IMR-90 (cell line): ENCODE measurements at regions not wholly inside any gene's neighbourhood (a gene's known extent, or its start where the extent isn't known, plus 50 kb on each side); places are given as distances from the start of the nearest gene placed in this dataset.

Experiments
- ATAC-seq: fragments of 200-7000 bp; cut with Tn5 transposase; 2 replicates; pipeline ENCODE4 v1.9.1; 2020; ENCODE audit warnings: low read depth, mild to moderate bottlenecking, moderate library complexity
- BruUV-seq: library from RNA; stranded (reverse); fragments of 400-500 nt; replicated peaks from 2 replicates; lab custom pipeline; 2021; lab: Mats Ljungman, UMichigan
- CTCF ChIA-PET: fragments of 300-600 bp; formaldehyde crosslinking; extraction: SDS; loops from one replicate; lab custom pipeline; 2021; ENCODE audit warnings: antibody characterized with exemption; lab: Yijun Ruan, JAX
- POLR2A ChIA-PET: fragments of 300-600 bp; sonication (Branson Sonifier 250); formaldehyde crosslinking; loops from one replicate; lab custom pipeline; 2022; ENCODE audit warnings: antibody characterized with exemption; ENCODE audit not compliant: unreplicated experiment; lab: Charles Lee
- DNase-seq: peaks from one replicate; pipeline ENCODE4 v3.0.0; 2013
- H2AFZ ChIP-seq: replicated peaks from 2 replicates; pipeline ENCODE3; 2013; ENCODE audit warnings: low read length, mild to moderate bottlenecking; ENCODE audit not compliant: poor library complexity
- H2AK5ac ChIP-seq: 2 replicates; pipeline ENCODE4 v1.6.1; 2013; ENCODE audit warnings: low read depth, low read length, inconsistent platforms
- H2AK9ac ChIP-seq: replicated peaks from 2 replicates; pipeline ENCODE3; 2013; ENCODE audit warnings: mild to moderate bottlenecking, low read depth, low read length, moderate library complexity; ENCODE audit not compliant: poor library complexity
- H2BK120ac ChIP-seq: 2 replicates; pipeline ENCODE4 v1.6.1; 2013; ENCODE audit warnings: low read depth, low read length, inconsistent platforms
- H2BK15ac ChIP-seq: 3 replicates; pipeline ENCODE4 v1.6.1; 2013; ENCODE audit warnings: low read depth, low read length, inconsistent platforms
- H2BK20ac ChIP-seq: 2 replicates; pipeline ENCODE4 v1.6.1; 2013; ENCODE audit warnings: low read depth, mild to moderate bottlenecking, inconsistent platforms, low read length, moderate library complexity
- H2BK5ac ChIP-seq: 2 replicates; pipeline ENCODE4 v1.6.1; 2013; ENCODE audit warnings: mild to moderate bottlenecking, low read depth, low read length, inconsistent platforms; ENCODE audit not compliant: poor library complexity, severe bottlenecking
- H3K14ac ChIP-seq: replicated peaks from 2 replicates; pipeline ENCODE4 v1.6.1; 2013; ENCODE audit warnings: low read depth, low read length, inconsistent platforms
- H3K18ac ChIP-seq: 2 replicates; pipeline ENCODE4 v1.6.1; 2013; ENCODE audit warnings: low read depth, low read length, control low read depth
- H3K23ac ChIP-seq: 2 replicates; pipeline ENCODE4 v1.6.1; 2013; ENCODE audit warnings: low read depth, low read length, inconsistent platforms
- H3K27ac ChIP-seq: 2 replicates; pipeline ENCODE4 v1.5.1; 2013; ENCODE audit warnings: mild to moderate bottlenecking, control low read depth, low read length; ENCODE audit not compliant: insufficient read depth
- H3K27me3 ChIP-seq: 2 replicates; pipeline ENCODE4 v1.6.1; 2013; ENCODE audit warnings: low read length; ENCODE audit not compliant: control insufficient read depth, insufficient read depth
- H3K36me3 ChIP-seq: 2 replicates; pipeline ENCODE4 v1.6.1; 2013; ENCODE audit warnings: low read length, mixed read lengths; ENCODE audit not compliant: control insufficient read depth, insufficient read depth
- H3K4ac ChIP-seq: 2 replicates; pipeline ENCODE4 v1.6.1; 2013; ENCODE audit warnings: low read depth, low read length, inconsistent platforms
- H3K4me1 ChIP-seq: 2 replicates; pipeline ENCODE4 v1.6.1; 2013; ENCODE audit warnings: low read length, mixed read lengths; ENCODE audit not compliant: control insufficient read depth, insufficient read depth
- H3K4me2 ChIP-seq: 2 replicates; pipeline ENCODE4 v1.6.1; 2013; ENCODE audit warnings: low read depth, mild to moderate bottlenecking, control low read depth, low read length, moderate library complexity
- H3K4me3 ChIP-seq: 2 replicates; pipeline ENCODE4 v1.5.1; 2013; ENCODE audit warnings: low read depth, mild to moderate bottlenecking, control low read depth, low read length, moderate library complexity; ENCODE audit not compliant: insufficient read depth
- H3K56ac ChIP-seq: 2 replicates; pipeline ENCODE4 v1.6.1; 2013; ENCODE audit warnings: low read length, inconsistent platforms; ENCODE audit not compliant: insufficient read depth; ENCODE audit errors: extremely low read depth
- H3K79me1 ChIP-seq, 2 experiments: 2 replicates each; pipeline ENCODE4 v1.6.1; 2013; ENCODE audit warnings: low read length in 2 of 2, inconsistent platforms in 1 of 2, low read depth in 1 of 2
- H3K9ac ChIP-seq: 2 replicates; pipeline ENCODE4 v1.6.1; 2013; ENCODE audit warnings: low read depth, low read length, control low read depth
- H3K9me1 ChIP-seq: 2 replicates; pipeline ENCODE4 v1.6.1; 2013; ENCODE audit warnings: low read length, inconsistent platforms; ENCODE audit not compliant: insufficient read depth
- H3K9me3 ChIP-seq: 2 replicates; pipeline ENCODE4 v1.6.1; 2013; ENCODE audit warnings: low read length; ENCODE audit not compliant: control insufficient read depth, insufficient read depth
- H4K20me1 ChIP-seq: 2 replicates; pipeline ENCODE4 v1.6.1; 2013; ENCODE audit warnings: low read length, inconsistent platforms; ENCODE audit not compliant: insufficient read depth
- H4K5ac ChIP-seq: 2 replicates; pipeline ENCODE4 v1.6.1; 2013; ENCODE audit warnings: mild to moderate bottlenecking, low read depth, low read length, control low read depth
- H4K8ac ChIP-seq, 2 experiments: 2 replicates each; pipeline ENCODE4 v1.6.1; 2013; ENCODE audit warnings: low read depth in 2 of 2, low read length in 2 of 2, control low read depth in 1 of 2, inconsistent platforms in 1 of 2
- H4K91ac ChIP-seq: 2 replicates; pipeline ENCODE4 v1.6.1; 2013; ENCODE audit warnings: low read depth, low read length, inconsistent platforms; ENCODE audit not compliant: insufficient read depth
- CEBPB ChIP-seq: IDR thresholded peaks from 2 replicates; pipeline ENCODE4 v1.6.1; 2012; ENCODE audit warnings: low read depth, low read length, improper control_type of control experiment
- CTCF ChIP-seq: conservative IDR thresholded peaks from 2 replicates; pipeline ENCODE4 v1.5.1; 2012; ENCODE audit warnings: mild to moderate bottlenecking, low read depth, low read length, improper control_type of control experiment
- MXI1 ChIP-seq: IDR thresholded peaks from 2 replicates; pipeline ENCODE4 v1.6.1; 2012; ENCODE audit warnings: low read depth, mild to moderate bottlenecking, low read length, moderate library complexity, borderline replicate concordance
- WGBS, 2 experiments: methylation state at CpG; one replicate each; pipeline versions ENCODE4 v1.1.5 to v1.1.7; 2013; ENCODE audit warnings: missing lambda C conversion rate in 2 of 2; ENCODE audit not compliant: insufficient read length in 1 of 2; ENCODE audit errors: extremely low coverage in 2 of 2; 5-methylcytosine and 5-hydroxymethylcytosine counted together
- dilution Hi-C: fragments of 300-500 bp; cut with HindIII; formaldehyde crosslinking; loops from one replicate; pipeline ENCODE4 v1.14.3; 2018; ENCODE audit warnings: low sequenced_read_pairs; ENCODE audit not compliant: unreplicated experiment
- in situ Hi-C: fragments of 300-500 bp; cut with MboI; formaldehyde crosslinking; loops from 3 replicates; pipeline ENCODE4 v1.14.3; 2019; ENCODE audit warnings: low sequenced_read_pairs, inconsistent platforms, mixed read lengths
- intact Hi-C: fragments of 100-400 bp; cut with micrococcal nuclease; formaldehyde crosslinking; loops from 2 replicates; pipeline ENCODE4 v1.10.0; 2022

DNA sequence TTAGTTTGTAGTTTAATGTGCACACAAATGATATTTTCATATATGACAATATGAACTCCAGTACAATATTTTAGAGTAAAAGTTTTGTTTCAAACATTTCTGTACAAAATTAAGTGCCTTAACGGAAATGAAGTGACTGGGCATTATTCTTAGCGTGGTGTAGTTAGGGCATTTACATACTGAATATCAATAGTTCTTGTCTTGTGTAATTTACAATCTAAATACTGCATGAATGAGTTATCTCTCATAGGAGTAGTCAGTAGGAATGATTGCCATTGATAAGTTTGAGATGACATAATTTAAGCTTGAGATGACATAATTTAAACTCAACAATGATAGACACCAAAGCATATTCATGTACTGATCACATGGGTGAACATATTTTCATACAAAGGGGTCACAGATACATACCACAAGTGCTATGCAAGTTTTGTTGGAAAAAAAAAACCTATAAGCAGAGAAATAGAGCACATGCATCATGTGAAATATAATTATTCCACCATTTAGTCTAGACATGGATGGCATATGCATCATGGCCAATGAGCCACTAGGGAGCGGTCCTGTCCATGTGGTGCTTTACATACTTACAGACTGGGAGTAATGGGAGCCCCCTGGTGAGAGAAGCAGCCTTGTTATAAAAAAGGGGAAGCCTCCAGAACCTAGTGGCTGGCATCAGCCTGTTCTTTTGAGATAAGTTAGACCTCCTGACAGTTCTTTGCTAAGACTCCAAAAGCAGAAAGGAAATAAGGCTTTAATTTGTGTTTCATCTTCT is 1523.9 kb downstream of the MAT2B start:
- no peak overlapping the region for H4K5ac ChIP-seq
- no CpG with 5 or more reads among the region's 3 CpGs for WGBS, 2 experiments

More for the DNA sequence above, 1523.9 kb downstream of the MAT2B start:
- ChIA-PET CTCF (no interaction called here), POLR2A (no interaction called here)
- H3K4me1 ChIP-seq = no peaks in the 10 kb centered on the region
- H2BK15ac ChIP-seq = no peak overlapping the region
- intact Hi-C loops = no loop called here
- no peak overlapping the region for H2BK120ac ChIP-seq
- no peak overlapping the region for H3K56ac ChIP-seq
- H3K14ac ChIP-seq = no peak overlapping the region
- H4K8ac ChIP-seq = no peak overlapping the region
- no peak overlapping the region; the same call in 1 of the 2 replicates for H3K27ac ChIP-seq
- H4K91ac ChIP-seq = no peak overlapping the region
- TF ChIP-seq CEBPB (no peak), MXI1 (no peak), CTCF (peak; percentile 16; the same call in 1 of the 2 replicates)
- no peaks in the 10 kb centered on the region for H3K79me1 ChIP-seq
- in situ Hi-C loops = no loop called here
- BruUV-seq = no TSS peak
- no peak overlapping the region for H2BK20ac ChIP-seq
- H3K4ac ChIP-seq = no peak overlapping the region
- dilution Hi-C loops = no loop called here
- H3K18ac ChIP-seq = no peak overlapping the region
- no peak overlapping the region for H2BK5ac ChIP-seq
- DNase-seq (peak; percentile 0), ATAC-seq (no peak)
- H3K9me1 ChIP-seq = no peaks in the 10 kb centered on the region
- no peaks in the 10 kb centered on the region for H3K36me3 ChIP-seq
- no peak overlapping the region for H2AK9ac ChIP-seq
- H2AFZ ChIP-seq = no peak overlapping the region
- H3K4me3 ChIP-seq = no peak overlapping the region
- H3K9me3 ChIP-seq = no peaks in the 10 kb centered on the region
- H3K23ac ChIP-seq = no peak overlapping the region
- H2AK5ac ChIP-seq = no peak overlapping the region
- H3K4me2 ChIP-seq = no peak overlapping the region
- no peak overlapping the region for H3K9ac ChIP-seq
- no peaks in the 10 kb centered on the region for H3K27me3 ChIP-seq
- no peaks in the 10 kb centered on the region for H4K20me1 ChIP-seq
